Transverse colon (tissue), 4 donors: ENCODE measurements at regions not wholly inside any gene's neighbourhood (a gene's known extent, or its start where the extent isn't known, plus 50 kb on each side); places are given as distances from the start of the nearest gene placed in this dataset.

ENCODE experiments used
- CTCF ChIP-seq, 5 experiments: fragments of 200-600 bp in 3 of 5; fragments of 450-650 bp in 2 of 5; sonication (generic) in 3 of 5; IDR thresholded peaks; 1 replicate in 2 of 5; 2 replicates in 3 of 5; pipeline ENCODE4 v1.5.1; 2016 to 2017; ENCODE audit warnings: antibody characterized with exemption in 5 of 5, inconsistent platforms in 3 of 5, mild to moderate bottlenecking in 2 of 5, moderate library complexity in 1 of 5
- EP300 ChIP-seq: sonication (generic); formaldehyde crosslinking; IDR thresholded peaks from one replicate; pipeline ENCODE4 v1.6.1; 2017; ENCODE audit warnings: antibody characterized with exemption, low read depth
- POLR2A ChIP-seq: fragments of 450-650 bp; IDR thresholded peaks from one replicate; pipeline ENCODE4 v1.6.1; 2016; ENCODE audit warnings: antibody characterized with exemption, mild to moderate bottlenecking, moderate library complexity
- POLR2AphosphoS5 ChIP-seq, 3 donors: sonication (generic); formaldehyde crosslinking; IDR thresholded peaks; one replicate each; pipeline ENCODE4 v1.6.1; 2016; ENCODE audit warnings: antibody characterized with exemption in 3 of 3

GRCh38 chr4:153096344-153096743 lies 107.9 kb upstream of the TRIM2 start:
- no peak for TF ChIP-seq POLR2AphosphoS5 (IDR thresholded peaks at IDR 0.05)
- no peak for TF ChIP-seq CTCF (IDR thresholded peaks at IDR 0.05)
- TF ChIP-seq EP300 = no peak
- TF ChIP-seq POLR2A = no peak
